Stomach (tissue), 8 donors: ENCODE measurements at regions not wholly inside any gene's neighbourhood (a gene's known extent, or its start where the extent isn't known, plus 50 kb on each side); places are given as distances from the start of the nearest gene placed in this dataset.

Experiments
- DNase-seq, 2 donors: peaks; one replicate each; pipeline versions ENCODE4 v3.0.0 to v3.0.0-alpha.2; 2013 to 2019
- H3K27ac ChIP-seq, 5 donors: fragments of 200-600 bp in 4 of 5; sonication (generic) in 4 of 5; one replicate each; pipeline ENCODE4 v1.5.1; 2013 to 2019; ENCODE audit warnings: mild to moderate bottlenecking in 1 of 5, moderate library complexity in 1 of 5
- H3K27me3 ChIP-seq, 3 donors: fragments of 200-600 bp; sonication (generic); one replicate each; pipeline ENCODE4 v1.5.1; 2017 to 2019; ENCODE audit warnings: mixed run types in 1 of 3
- H3K36me3 ChIP-seq, 4 donors: fragments of 200-600 bp; sonication (generic); 1 replicate in 3 of 4; 2 replicates in 1 of 4; pipeline ENCODE4 v1.5.1; 2016 to 2019
- H3K4me1 ChIP-seq, 4 donors: fragments of 200-600 bp; sonication (generic); one replicate each; pipeline ENCODE4 v1.5.1; 2016 to 2019
- H3K4me3 ChIP-seq, 4 donors: fragments of 200-600 bp; sonication (generic) in 3 of 4; one replicate each; pipeline ENCODE4 v1.5.1; 2016 to 2019; ENCODE audit warnings: mild to moderate bottlenecking in 1 of 4
- H3K9me3 ChIP-seq, 4 donors: fragments of 200-600 bp; sonication (generic); one replicate each; pipeline ENCODE4 v1.5.1; 2016 to 2019
- CTCF ChIP-seq, 7 experiments: fragments of 450-650 bp in 4 of 7; fragments of 200-600 bp in 3 of 7; sonication (generic) in 3 of 7; IDR thresholded peaks; one replicate each; pipeline ENCODE4 v1.5.1; 2016 to 2019; ENCODE audit warnings: antibody characterized with exemption in 7 of 7, control low read depth in 2 of 7, mild to moderate bottlenecking in 1 of 7
- EP300 ChIP-seq: sonication (generic); formaldehyde crosslinking; IDR thresholded peaks from one replicate; pipeline ENCODE4 v1.6.1; 2017; ENCODE audit warnings: antibody characterized with exemption
- POLR2A ChIP-seq, 4 donors: fragments of 450-650 bp; IDR thresholded peaks; one replicate each; pipeline ENCODE4 v1.6.1; 2016; ENCODE audit warnings: antibody characterized with exemption in 4 of 4, control low read depth in 2 of 4, mild to moderate bottlenecking in 1 of 4, moderate library complexity in 1 of 4
- POLR2AphosphoS5 ChIP-seq, 3 donors: sonication (generic); formaldehyde crosslinking; IDR thresholded peaks; one replicate each; pipeline ENCODE4 v1.6.1; 2016; ENCODE audit warnings: antibody characterized with exemption in 3 of 3
- WGBS, 5 donors: extraction: QIAGEN DNeasy Blood & Tissue Kit in 3 of 5; methylation state at CpG; one replicate each; pipeline versions ENCODE4 v1.1.5 to v1.1.7; 2013 to 2018; 5-methylcytosine and 5-hydroxymethylcytosine counted together
- intact Hi-C: fragments of 100-400 bp; cut with DNase I; formaldehyde crosslinking; loops from one replicate; pipeline ENCODE4 v1.15.1; 2023; ENCODE audit warnings: low total_unique reads
- donor health status: healthy with polysubstance abuse.
- donor health status: Bipolar disorder and iron deficiency.
- donor health status: healthy.

DNA sequence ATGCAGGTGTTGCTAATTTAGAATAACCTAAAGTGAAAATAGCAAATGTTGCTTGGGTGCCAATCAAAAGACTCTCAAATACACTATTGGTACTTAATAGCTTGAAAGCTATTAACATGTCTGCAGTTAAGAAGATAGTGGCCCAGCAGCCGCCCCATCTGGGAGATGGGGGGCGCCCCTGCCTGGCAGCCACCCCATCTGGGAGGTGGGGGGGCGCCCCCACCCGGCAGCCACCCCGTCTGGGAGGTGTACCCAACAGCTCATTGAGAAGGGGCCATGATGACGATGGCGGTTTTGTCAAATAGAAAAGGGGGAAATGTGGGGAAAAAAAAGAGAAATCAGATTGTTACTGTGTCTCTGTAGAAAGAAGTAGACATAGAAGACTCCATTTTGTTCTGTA, 923.1 kb upstream of the MDGA2 start:
- intact Hi-C loops, result no loop called here
- TF ChIP-seq EP300, result no peak
- no peak for TF ChIP-seq POLR2A (IDR thresholded peaks at IDR 0.05)
- TF ChIP-seq POLR2AphosphoS5 (IDR thresholded peaks at IDR 0.05), result no peak
- 76 to 84% (median 78%) methylated on average over 7 of the region's 7 CpGs for WGBS, 5 donors
- no peak for DNase-seq
- Histone ChIP-seq H3K27ac (no peak overlapping the region), H3K4me1 (no peaks in the 10 kb centered on the region), H3K36me3 (no peaks in the 10 kb centered on the region), H3K27me3 (no peaks in the 10 kb centered on the region), H3K9me3 (peaks cover 0 to 5% (median 0%) of the 10 kb centered on the region in 4 donors), H3K4me3 (no peak overlapping the region)

DNA sequence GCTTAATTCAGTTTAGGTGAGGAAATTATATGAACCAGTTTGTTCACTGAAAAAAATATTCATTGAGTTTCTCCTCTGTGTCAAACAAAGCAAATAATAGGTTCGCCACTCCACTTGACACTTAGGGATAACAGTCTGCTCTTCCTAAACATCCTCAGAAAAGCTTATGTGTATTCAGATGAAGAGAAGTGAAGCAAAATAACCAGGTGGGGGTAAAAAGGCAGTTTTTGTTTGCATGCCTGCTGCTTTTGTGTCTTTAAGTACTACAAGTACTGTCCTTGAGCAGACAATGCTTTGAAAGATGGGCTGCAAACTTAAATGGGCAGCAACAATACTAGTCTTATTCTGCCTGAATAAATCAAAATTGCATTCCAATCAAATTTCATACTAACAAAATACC, 910.7 kb upstream of the MDGA2 start:
- Histone ChIP-seq H3K27ac (no peak overlapping the region), H3K9me3 (peaks cover 0 to 5% (median 0%) of the 10 kb centered on the region in 4 donors), H3K4me3 (no peak overlapping the region), H3K27me3 (no peaks in the 10 kb centered on the region), H3K4me1 (no peaks in the 10 kb centered on the region), H3K36me3 (no peaks in the 10 kb centered on the region)
- TF ChIP-seq POLR2AphosphoS5 (IDR thresholded peaks at IDR 0.05) (no peak), CTCF (IDR thresholded peaks at IDR 0.05) (no peak), POLR2A (IDR thresholded peaks at IDR 0.05) (no peak)
- DNase-seq, result no peak
- intact Hi-C loops, result no loop called here
- WGBS, 5 donors, result 44 to 91% (median 67%) methylated on average over 1 of the region's 1 CpG

DNA sequence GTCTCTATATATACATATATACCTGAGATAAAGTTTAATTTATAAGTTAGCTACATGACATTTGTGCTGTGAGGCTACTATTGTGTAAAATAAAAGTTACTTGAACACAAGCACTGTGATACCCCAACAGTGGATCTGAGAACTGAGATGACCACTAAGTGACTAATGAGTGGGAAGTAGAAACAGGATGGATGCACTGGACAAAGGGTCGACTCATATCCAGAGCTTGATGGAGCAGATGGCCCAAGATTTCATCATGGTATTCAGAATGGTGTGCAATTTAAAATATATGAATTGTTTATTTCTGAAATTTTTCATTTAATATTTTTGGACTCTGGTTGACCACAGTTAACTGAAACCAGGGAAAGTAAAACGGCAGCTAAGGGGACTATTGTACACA, 908.6 kb upstream of the MDGA2 start:
- Histone ChIP-seq H3K4me3 (no peak overlapping the region), H3K27me3 (no peaks in the 10 kb centered on the region), H3K36me3 (no peaks in the 10 kb centered on the region), H3K27ac (no peak overlapping the region), H3K4me1 (no peaks in the 10 kb centered on the region), H3K9me3 (no peaks in the 10 kb centered on the region)
- DNase-seq, result no peak
- TF ChIP-seq POLR2AphosphoS5 (IDR thresholded peaks at IDR 0.05), result no peak
- TF ChIP-seq CTCF (IDR thresholded peaks at IDR 0.05), result no peak
- TF ChIP-seq EP300, result no peak
- no peak for TF ChIP-seq POLR2A (IDR thresholded peaks at IDR 0.05)
- intact Hi-C loops, result no loop called here
- 27 to 36% (median 30%) methylated on average over 2 of the region's 2 CpGs for WGBS, 5 donors

GRCh38 chr14:48582938-48583337, 907.5 kb upstream of the MDGA2 start:
- Histone ChIP-seq H3K4me1 (no peaks in the 10 kb centered on the region), H3K36me3 (no peaks in the 10 kb centered on the region), H3K9me3 (no peaks in the 10 kb centered on the region), H3K27ac (no peak overlapping the region), H3K27me3 (no peaks in the 10 kb centered on the region), H3K4me3 (no peak overlapping the region)
- DNase-seq, result no peak
- TF ChIP-seq EP300 (no peak), POLR2AphosphoS5 (IDR thresholded peaks at IDR 0.05) (no peak), POLR2A (IDR thresholded peaks at IDR 0.05) (no peak), CTCF (IDR thresholded peaks at IDR 0.05) (no peak)
- 74 to 82% (median 79%) methylated on average over 2 of the region's 2 CpGs for WGBS, 5 donors
- intact Hi-C loops, result no loop called here

DNA sequence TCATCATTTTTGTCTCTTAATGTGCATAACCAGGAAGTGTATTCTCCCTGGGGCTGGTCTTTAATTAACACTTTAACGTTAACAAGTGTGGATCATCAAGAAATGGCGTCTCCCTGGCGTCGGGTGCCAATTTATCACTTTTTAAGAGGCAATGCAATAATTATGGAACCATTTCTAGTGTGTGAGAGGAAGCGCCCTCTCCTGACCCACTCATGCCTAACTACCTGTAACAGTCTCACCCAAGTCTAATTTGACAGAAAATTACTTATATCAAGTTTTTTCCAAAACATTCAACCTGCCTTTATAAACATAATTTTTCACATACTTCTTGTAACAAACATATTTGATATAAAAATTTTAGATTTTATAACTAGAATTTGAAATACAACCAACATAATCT, 905.3 kb upstream of the MDGA2 start:
- H3K9me3 ChIP-seq, result peaks cover 0 to 4% (median under 1%) of the 10 kb centered on the region in 4 donors
- no peak for DNase-seq
- no peak overlapping the region for H3K27ac ChIP-seq
- no peaks in the 10 kb centered on the region for H3K27me3 ChIP-seq
- TF ChIP-seq POLR2AphosphoS5 (IDR thresholded peaks at IDR 0.05) (no peak), CTCF (IDR thresholded peaks at IDR 0.05) (no peak), POLR2A (IDR thresholded peaks at IDR 0.05) (no peak)
- H3K36me3 ChIP-seq, result no peaks in the 10 kb centered on the region
- no peaks in the 10 kb centered on the region for H3K4me1 ChIP-seq
- H3K4me3 ChIP-seq, result no peak overlapping the region
- intact Hi-C loops, result no loop called here
- 64 to 88% (median 80%) methylated on average over 5 of the region's 5 CpGs for WGBS, 5 donors
